PC-9 (cell line): ENCODE measurements at regions not wholly inside any gene's neighbourhood (a gene's known extent, or its start where the extent isn't known, plus 50 kb on each side); places are given as distances from the start of the nearest gene placed in this dataset.

Experiments
- BruUV-seq: library from RNA; stranded (reverse); fragments of 400-500 nt; replicated peaks from 2 replicates; lab custom pipeline; 2021; lab: Mats Ljungman, UMichigan
- CTCF ChIA-PET: fragments of 300-600 bp; sonication (Branson Sonifier 250); formaldehyde crosslinking; loops from one replicate; lab custom pipeline; 2022; ENCODE audit warnings: antibody characterized with exemption; lab: Charles Lee
- POLR2A ChIA-PET: fragments of 300-600 bp; sonication (Branson Sonifier 250); formaldehyde crosslinking; loops from one replicate; lab custom pipeline; 2022; ENCODE audit warnings: antibody characterized with exemption; ENCODE audit not compliant: unreplicated experiment; lab: Charles Lee
- DNase-seq, 2 experiments: peaks; one replicate each; pipeline versions ENCODE4 v3.0.0 to v3.0.0-alpha.2; 2015 to 2022; ENCODE audit warnings: mixed read lengths in 1 of 2
- H2AFZ ChIP-seq: fragments of 200-600 bp; sonication (generic); 2 replicates; pipeline ENCODE4 v1.8.1; 2017; ENCODE audit warnings: antibody characterized with exemption
- H3F3A ChIP-seq: fragments of 200-600 bp; sonication (generic); 2 replicates; pipeline ENCODE4 v1.8.1; 2017; ENCODE audit warnings: antibody characterized with exemption, mild to moderate bottlenecking, low read depth; ENCODE audit not compliant: insufficient read depth
- H3K27ac ChIP-seq: fragments of 200-600 bp; sonication (generic); 2 replicates; pipeline ENCODE4 v1.6.1; 2016; ENCODE audit warnings: mixed run types
- H3K27me3 ChIP-seq: fragments of 200-600 bp; sonication (generic); 2 replicates; pipeline ENCODE4 v1.6.1; 2016; ENCODE audit warnings: low read depth, mixed run types; ENCODE audit not compliant: insufficient read depth
- H3K36me3 ChIP-seq: fragments of 200-600 bp; sonication (generic); 2 replicates; pipeline ENCODE4 v1.6.1; 2016; ENCODE audit warnings: low read depth, mixed run types
- H3K4me1 ChIP-seq: fragments of 200-600 bp; sonication (generic); replicated peaks from 2 replicates; pipeline ENCODE4 v1.6.1; 2016; ENCODE audit warnings: mixed run types; ENCODE audit not compliant: insufficient read depth
- H3K4me2 ChIP-seq: fragments of 200-600 bp; sonication (generic); 2 replicates; pipeline ENCODE4 v1.6.1; 2017; ENCODE audit warnings: mixed run types
- H3K4me3 ChIP-seq: fragments of 200-600 bp; sonication (generic); 2 replicates; pipeline ENCODE4 v1.6.1; 2016; ENCODE audit warnings: mixed run types
- H3K79me2 ChIP-seq: fragments of 200-600 bp; sonication (generic); 2 replicates; pipeline ENCODE4 v1.6.1; 2017; ENCODE audit warnings: low read depth, mixed run types
- H3K9me2 ChIP-seq: fragments of 200-600 bp; sonication (generic); 2 replicates; pipeline ENCODE4 v1.8.1; 2017; ENCODE audit warnings: mild to moderate bottlenecking; ENCODE audit not compliant: insufficient read depth
- H3K9me3 ChIP-seq: fragments of 200-600 bp; sonication (generic); 2 replicates; pipeline ENCODE4 v1.8.1; 2016; ENCODE audit warnings: low read depth; ENCODE audit not compliant: insufficient read depth
- H4K20me1 ChIP-seq: fragments of 200-600 bp; sonication (generic); 2 replicates; pipeline ENCODE4 v1.8.1; 2017; ENCODE audit not compliant: insufficient read depth
- CTCF ChIP-seq: fragments of 200-600 bp; sonication (generic); conservative IDR thresholded peaks from 2 replicates; pipeline ENCODE4 v1.6.1; 2017; ENCODE audit warnings: mixed run types, antibody characterized with exemption, mild to moderate bottlenecking, moderate library complexity
- EZH2 ChIP-seq: fragments of 200-600 bp; sonication (generic); IDR thresholded peaks from 2 replicates; pipeline ENCODE4 v1.8.0; 2017; ENCODE audit warnings: antibody characterized with exemption, low read depth
- intact Hi-C: fragments of 100-400 bp; cut with micrococcal nuclease; formaldehyde crosslinking; loops from one replicate; pipeline ENCODE4 v1.10.0; 2022; ENCODE audit not compliant: unreplicated experiment

GRCh38 chr16:50985733-50986132, 165.3 kb downstream of the SALL1 start:
- H3K27ac ChIP-seq = no peak overlapping the region
- H3K79me2 ChIP-seq = no peaks in the 10 kb centered on the region
- no peak overlapping the region for H3K4me2 ChIP-seq
- no peak overlapping the region for H2AFZ ChIP-seq
- no peak for DNase-seq
- no peaks in the 10 kb centered on the region for H4K20me1 ChIP-seq
- ChIA-PET POLR2A (no interaction called here), CTCF (no interaction called here)
- H3F3A ChIP-seq = no peaks in the 10 kb centered on the region
- no peaks in the 10 kb centered on the region for H3K9me3 ChIP-seq
- H3K36me3 ChIP-seq = no peaks in the 10 kb centered on the region
- no peaks in the 10 kb centered on the region for H3K4me1 ChIP-seq
- no TSS peak for BruUV-seq
- TF ChIP-seq CTCF (no peak), EZH2 (no peak)
- intact Hi-C loops = no loop called here
- peaks cover 15% of the 10 kb centered on the region for H3K27me3 ChIP-seq
- H3K4me3 ChIP-seq = no peak overlapping the region
- H3K9me2 ChIP-seq = no peaks in the 10 kb centered on the region

- no peak for TF ChIP-seq EZH2
- TF ChIP-seq CTCF = no peak
- intact Hi-C loops = no loop called here
- BruUV-seq = no TSS peak
- Histone ChIP-seq H2AFZ (no peak overlapping the region), H3K4me1 (no peaks in the 10 kb centered on the region), H3K4me2 (no peak overlapping the region), H3K4me3 (no peak overlapping the region), H3F3A (no peaks in the 10 kb centered on the region), H3K9me2 (no peaks in the 10 kb centered on the region), H3K36me3 (no peaks in the 10 kb centered on the region), H3K9me3 (no peaks in the 10 kb centered on the region), H3K27me3 (peaks cover 21% of the 10 kb centered on the region; the same call in 1 of the 2 replicates), H4K20me1 (no peaks in the 10 kb centered on the region), H3K79me2 (no peaks in the 10 kb centered on the region), H3K27ac (no peak overlapping the region)
- CTCF ChIA-PET = no interaction called here
- POLR2A ChIA-PET = no interaction called here
- no peak for DNase-seq
Observed at GRCh38 chr16:50984688-50985087, 166.4 kb downstream of the SALL1 start.

GRCh38 chr16:50982808-50983207, 168.3 kb downstream of the SALL1 start:
- ChIA-PET POLR2A (no interaction called here), CTCF (no interaction called here)
- H3K4me3 ChIP-seq = no peak overlapping the region
- no peak for DNase-seq
- no peaks in the 10 kb centered on the region for H3K79me2 ChIP-seq
- H3K9me3 ChIP-seq = no peaks in the 10 kb centered on the region
- no peak overlapping the region for H3K27ac ChIP-seq
- no peaks in the 10 kb centered on the region for H3K36me3 ChIP-seq
- H4K20me1 ChIP-seq = no peaks in the 10 kb centered on the region
- H2AFZ ChIP-seq = no peak overlapping the region
- intact Hi-C loops = no loop called here
- H3K4me2 ChIP-seq = no peak overlapping the region
- H3F3A ChIP-seq = no peaks in the 10 kb centered on the region
- no peaks in the 10 kb centered on the region for H3K4me1 ChIP-seq
- no peak for TF ChIP-seq EZH2
- TF ChIP-seq CTCF = no peak
- no peaks in the 10 kb centered on the region for H3K9me2 ChIP-seq
- no TSS peak for BruUV-seq
- H3K27me3 ChIP-seq = peaks cover 35% of the 10 kb centered on the region
